GM19238 (cell line): ENCODE measurements at regions not wholly inside any gene's neighbourhood (a gene's known extent, or its start where the extent isn't known, plus 50 kb on each side); places are given as distances from the start of the nearest gene placed in this dataset.
"Not testable (repeated sequence)": the region's sequence is repeated elsewhere in the genome, so short reads cannot be mapped to it uniquely, and the experiment has no call there.

Experiments used
- DNase-seq: peaks from one replicate; pipeline ENCODE4 v3.0.0; 2011; ENCODE audit warnings: low spot score; ENCODE audit not compliant: insufficient read length

DNA sequence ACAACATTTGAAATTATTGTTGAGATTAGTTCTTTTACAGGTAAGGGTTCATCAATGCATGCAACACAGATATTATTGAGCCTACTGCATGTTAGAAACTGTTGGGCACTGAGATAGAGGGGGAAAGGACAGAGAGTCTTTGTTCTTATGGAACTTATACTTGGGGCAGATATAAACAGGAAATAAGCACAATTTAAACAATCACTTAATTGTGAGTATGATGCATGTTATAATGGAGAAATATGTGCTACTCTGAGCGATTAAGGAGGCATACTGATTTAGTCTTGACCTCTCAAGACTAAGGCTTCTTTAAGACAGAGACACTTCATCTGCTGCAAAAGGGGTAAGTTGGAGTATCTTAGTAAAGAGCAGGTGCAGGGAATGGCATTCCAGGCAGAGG is 593.3 kb downstream of the CCSER2 start:
- no peak for DNase-seq

- no peak for DNase-seq
Measured at GRCh38 chr10:84924131-84924530, 595.7 kb downstream of the CCSER2 start.

- no peak for DNase-seq
Measured at GRCh38 chr10:84925495-84925894, 597.1 kb downstream of the CCSER2 start.

GRCh38 chr10:84933402-84933801 is 605.0 kb downstream of the CCSER2 start:
- no peak for DNase-seq

GRCh38 chr10:84935772-84936171 is 607.4 kb downstream of the CCSER2 start:
- DNase-seq: no peak

GRCh38 chr10:84938117-84938905 is 609.9 kb downstream of the CCSER2 start:
- no peak for DNase-seq

- DNase-seq: no peak
Measured at GRCh38 chr10:84943541-84943940, 615.2 kb downstream of the CCSER2 start.

DNA sequence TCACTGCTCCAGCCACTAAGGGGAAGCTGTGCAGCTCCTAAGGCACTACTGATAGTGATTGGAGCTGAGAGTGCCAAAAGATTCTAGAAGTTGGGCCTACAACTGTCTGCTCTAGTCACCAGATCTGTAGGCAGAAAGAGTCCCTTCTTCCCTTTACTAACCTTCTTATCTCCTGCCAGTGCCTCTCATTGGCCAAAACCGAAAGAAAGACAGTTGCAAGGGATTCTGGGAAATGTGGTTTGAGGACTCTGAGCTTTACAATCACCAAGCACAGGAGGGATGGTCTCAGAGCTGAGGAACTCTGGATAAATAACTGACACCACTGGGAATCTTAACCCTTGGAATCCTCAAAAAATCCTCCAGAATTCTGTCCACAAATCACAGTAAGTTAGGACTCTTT is 615.8 kb downstream of the CCSER2 start:
- DNase-seq: no peak

- DNase-seq: no peak
Measured at GRCh38 chr10:84945791-84946190, 617.4 kb downstream of the CCSER2 start.

DNA sequence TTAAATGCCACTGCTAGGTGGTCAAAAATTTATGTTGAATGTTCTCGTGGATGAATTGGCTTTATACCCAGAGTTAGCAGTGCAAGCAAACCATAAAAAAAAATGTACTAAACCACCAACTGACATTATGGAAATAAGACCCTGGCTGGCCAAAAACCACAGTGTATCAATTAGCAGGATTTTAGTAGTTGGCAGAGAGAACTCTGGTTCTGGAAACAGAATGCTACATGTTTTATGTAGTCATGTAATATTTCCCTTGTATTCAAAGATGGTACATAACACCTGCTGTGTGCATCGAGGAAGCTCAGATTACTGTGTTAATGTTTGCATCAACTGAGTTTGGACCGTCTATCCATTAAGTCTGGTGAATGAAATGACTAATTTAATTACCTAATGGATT is 618.5 kb downstream of the CCSER2 start:
- no peak for DNase-seq

- no peak for DNase-seq
Measured at GRCh38 chr10:84948644-84949043, 620.3 kb downstream of the CCSER2 start.

- DNase-seq: no peak
Measured at GRCh38 chr10:84951616-84952015, 623.2 kb downstream of the CCSER2 start.

- DNase-seq: no peak
Measured at GRCh38 chr10:84957427-84957826, 629.0 kb downstream of the CCSER2 start.

DNA sequence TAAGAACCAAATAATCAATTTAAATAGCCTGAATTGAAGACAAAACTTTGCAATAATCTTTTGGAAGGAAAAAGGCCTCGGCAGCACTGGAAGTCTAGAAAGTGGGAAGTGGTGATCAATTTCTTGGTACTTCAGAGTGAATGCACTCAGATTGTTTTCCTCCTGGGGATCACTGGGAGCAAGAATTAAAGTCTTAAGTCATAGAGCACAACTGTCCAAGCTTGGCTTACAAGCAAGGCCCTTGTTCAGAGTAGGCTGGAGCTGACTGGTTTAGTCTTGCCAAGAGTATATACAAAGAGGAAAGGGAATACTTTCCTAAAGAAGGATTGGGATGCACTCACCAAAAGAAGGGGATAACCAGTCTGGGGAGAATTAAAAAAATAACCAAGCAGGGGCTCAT is 637.1 kb downstream of the CCSER2 start:
- DNase-seq: no peak

DNA sequence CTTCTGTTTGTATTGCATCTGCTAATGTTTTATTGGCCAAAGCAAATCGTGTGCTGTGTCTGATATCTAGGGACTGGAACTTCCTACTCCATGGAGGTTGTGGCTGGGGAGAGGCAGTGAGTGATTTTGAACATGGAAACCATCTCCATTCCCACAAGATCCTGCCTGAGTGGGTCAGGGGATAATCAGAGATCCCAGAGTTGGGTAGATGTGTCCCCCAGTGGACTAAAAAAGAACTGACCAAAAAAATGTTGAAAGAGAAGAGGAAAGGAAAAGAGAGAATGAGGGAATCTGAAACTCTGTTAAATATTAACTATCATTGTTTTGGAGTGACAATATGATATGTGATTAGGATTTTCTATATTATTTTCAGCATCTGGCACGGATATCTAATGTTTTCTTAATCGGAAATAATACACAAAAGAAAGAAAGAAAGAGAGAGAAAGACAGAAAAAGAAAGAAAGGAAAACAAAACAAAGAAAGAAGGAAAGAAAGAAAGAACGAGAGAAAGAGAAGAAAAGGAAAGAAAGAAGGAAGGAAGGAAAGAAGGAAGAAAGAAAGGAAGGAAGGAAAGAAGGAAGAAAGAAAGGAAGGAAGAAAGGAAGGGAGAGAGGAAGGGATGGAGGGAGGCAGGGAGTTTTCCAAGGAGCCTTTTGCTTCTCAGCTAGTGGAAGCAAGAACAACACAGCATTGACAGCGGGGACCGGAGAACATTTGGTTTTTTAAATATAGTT is 638.5 kb downstream of the CCSER2 start:
- no peak for DNase-seq

GRCh38 chr10:84969297-84969696 is 640.9 kb downstream of the CCSER2 start:
- not testable (repeated sequence) for DNase-seq

DNA sequence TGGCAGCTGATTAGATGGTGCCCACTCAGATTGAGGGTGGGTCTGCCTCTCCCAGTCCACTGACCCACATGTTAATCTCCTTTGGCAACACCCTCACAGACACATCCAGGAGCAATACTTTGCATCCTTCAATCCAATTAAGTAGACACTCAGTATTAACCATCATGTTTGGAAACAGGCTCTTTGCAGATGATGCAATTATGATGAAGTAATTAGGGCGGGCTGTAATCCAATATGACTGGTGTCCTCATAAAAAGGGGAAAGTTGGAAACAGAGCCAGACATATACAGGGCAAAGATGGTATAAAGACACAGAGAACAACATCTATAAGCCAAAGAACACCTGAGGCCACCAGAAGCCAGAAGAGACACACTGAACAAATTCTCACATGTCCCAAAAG is 658.6 kb downstream of the CCSER2 start:
- no peak for DNase-seq

DNA sequence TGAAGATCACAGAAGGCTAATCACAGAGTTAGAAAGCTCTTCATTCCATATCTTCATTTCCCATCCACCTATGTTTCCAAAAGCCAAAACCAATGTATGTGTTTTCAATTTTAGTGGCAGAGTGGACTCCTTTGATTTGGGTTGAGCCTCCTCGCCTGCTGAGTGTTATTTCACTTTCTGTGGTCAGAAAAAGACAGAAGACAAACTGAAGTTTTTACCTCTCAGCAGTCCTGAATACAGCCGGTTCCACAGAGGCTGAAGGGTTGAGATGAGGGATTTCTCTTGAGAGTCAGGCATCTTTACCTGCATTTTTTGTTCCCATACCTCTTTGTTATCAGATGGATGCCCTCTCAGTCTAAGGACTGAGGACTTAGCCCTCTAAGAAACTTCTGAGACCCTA is 659.6 kb downstream of the CCSER2 start:
- DNase-seq: no peak

- no peak for DNase-seq
Measured at GRCh38 chr10:84990713-84991112, 662.3 kb downstream of the CCSER2 start.

DNA sequence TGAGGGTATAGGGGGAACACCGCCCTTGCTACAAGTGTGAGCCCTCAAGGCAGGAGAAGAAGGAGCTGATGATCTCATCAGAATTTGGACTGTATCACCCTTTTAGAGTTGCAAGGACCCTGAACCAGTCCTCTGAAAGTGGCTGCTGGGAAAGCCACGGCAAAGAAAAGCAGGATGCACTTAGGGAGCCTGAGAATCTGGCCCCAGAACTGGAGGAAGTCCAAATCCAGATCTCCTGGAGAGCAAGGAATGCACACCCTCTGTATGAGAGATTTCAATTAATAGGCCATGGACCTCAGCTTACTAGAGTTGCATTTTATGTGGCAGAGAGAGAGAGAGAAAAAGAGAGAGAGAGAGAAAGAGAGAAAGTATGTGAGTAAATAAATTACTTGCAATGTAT is 662.9 kb downstream of the CCSER2 start:
- DNase-seq: no peak

DNA sequence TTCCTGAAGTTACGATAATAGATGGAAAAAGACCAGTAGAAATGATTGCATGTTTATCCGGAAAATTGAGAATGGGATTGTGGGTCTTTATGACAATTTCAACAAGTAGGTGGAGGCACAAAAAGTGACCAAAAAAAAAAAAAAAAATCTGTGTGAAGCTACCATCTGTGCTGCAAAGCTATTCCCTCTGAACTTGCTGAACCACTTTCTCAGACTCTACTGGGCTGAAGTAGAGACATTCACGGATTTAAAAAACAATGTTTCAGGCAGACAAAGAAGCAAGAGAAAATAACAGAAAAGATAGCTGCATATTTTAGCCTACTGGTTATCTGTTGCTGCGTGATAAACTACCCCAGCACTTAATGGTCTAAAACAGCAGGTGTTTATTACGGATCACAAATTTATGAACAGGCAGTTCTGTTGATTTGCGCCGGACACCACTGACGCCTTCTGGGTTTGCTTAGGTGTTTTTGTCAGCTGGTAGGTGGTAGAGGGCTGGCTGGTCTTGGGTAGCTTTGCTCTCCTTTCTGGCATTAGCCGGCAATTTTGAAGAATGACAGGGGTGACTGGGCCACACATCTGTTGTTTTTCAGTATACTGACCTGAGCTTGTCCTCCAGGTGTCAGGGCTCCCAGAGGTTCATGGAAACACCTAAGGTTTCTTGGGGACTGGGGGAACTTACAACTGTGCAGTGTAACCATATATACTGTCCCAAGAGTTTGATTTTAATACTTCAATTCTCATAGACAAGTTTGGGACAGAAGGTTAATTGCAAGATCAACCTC is 665.1 kb downstream of the CCSER2 start:
- no peak for DNase-seq

DNA sequence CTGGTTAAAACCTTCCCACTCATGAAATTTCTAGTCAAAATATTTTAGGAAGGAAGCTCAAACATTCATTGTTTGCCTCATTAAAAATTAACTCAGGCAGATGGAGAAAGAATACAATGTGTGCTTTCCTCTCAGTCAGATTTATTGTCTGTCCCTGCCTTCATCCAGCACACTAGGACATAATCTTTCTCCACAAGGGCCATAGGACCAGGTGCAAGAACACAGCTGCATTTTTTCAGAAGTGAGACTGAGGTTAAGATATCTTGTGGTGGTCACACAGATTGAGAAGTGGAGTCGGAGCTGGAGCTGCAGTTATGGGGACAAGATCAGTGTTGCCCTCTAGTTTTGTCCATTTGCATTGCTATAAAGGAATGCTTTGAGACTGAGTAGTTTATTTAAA is 666.3 kb downstream of the CCSER2 start:
- no peak for DNase-seq
